ENCODE measurements at regions not wholly inside any gene's neighbourhood (a gene's known extent, or its start where the extent isn't known, plus 50 kb on each side); places are given as distances from the start of the nearest gene placed in this dataset.

DNA sequence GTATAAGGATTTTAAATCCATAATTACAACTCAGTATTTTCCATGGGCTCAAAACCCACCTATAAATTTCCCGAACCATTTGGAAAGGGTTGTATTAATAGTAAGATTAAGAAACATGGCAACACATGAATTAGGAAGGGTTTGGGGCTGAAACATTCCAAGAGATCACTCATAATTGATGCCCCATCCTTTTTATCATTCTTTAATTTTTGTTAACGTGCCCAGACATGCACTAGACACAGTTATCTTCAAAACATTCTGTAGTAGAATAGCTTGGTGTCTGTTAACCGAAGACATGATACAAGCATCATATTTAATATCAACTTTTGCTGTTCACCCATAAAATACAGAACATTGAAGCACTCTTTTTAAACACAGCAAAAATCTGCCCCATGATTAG lies 106.8 kb upstream of the FRMD6 start:
- no peak for DNase-seq

DNA sequence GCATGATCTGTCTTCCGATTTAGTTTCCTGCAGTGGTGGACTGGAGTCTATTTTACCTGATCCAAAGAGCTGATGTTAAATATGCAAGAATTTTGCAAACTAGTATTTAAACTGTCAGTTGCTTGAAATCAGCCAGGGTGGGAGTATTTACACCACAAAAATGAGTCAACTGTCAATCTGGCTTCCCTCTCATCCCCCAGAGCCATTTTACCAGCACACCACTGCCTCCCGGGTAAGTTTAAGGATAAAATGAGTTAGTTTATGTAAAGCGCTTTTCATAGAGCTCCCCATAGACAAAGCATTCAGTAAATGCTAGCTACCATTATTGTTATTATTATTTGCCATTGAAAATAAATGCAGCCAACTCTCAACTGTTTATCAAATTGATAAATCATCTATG lies 106.3 kb upstream of the FRMD6 start:
- DNase-seq, result no peak

DNA sequence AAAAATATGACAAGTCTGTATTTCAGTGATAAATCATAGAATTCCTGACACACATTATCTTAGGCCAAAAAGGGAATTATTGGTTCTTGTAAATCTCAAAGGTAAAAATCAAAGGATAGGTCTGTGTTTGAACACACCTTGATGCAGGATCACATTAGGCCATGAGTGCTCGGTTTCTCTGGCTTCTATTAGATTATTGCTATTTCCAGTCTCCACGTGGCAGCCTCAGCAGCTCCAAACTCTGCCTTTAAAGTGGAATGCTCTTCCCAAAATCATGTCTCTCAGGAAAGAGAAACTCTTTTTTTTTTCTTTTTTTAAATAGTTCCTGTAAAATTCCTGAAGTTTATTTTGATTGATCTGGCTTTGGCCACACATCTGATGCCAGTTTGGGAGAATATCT lies 105.6 kb upstream of the FRMD6 start:
- DNase-seq, result no peak

DNA sequence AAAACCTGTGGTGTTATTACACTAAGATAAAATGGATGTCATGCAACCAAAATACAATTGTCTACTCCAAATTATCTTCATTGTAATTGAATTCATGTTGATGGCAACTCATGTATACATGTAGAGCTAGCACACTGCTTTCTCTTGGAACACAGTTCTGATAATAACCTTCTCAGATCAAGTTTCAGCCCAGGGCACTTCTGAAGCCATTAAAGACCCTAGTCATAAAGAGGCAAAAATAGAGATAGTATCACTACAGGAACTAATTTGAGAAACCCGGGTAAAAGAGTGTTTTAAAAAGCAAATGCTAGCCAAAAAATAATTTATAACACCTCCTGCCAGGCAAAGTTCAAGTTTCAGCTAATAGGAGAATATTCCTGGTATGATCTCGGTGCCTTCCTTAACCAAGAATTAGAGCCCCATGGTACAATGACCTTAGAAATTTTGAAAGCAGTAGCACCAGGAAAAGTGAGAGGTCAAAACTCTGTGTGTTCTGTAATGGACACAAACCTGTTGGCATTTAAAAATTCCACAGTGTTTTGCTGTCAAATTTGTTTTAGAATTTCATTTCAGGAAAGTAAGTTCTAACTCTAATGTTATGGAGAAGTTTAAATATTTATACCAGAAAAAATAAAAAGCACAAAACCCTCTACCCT lies 105.0 kb upstream of the FRMD6 start:
- no peak for DNase-seq

DNA sequence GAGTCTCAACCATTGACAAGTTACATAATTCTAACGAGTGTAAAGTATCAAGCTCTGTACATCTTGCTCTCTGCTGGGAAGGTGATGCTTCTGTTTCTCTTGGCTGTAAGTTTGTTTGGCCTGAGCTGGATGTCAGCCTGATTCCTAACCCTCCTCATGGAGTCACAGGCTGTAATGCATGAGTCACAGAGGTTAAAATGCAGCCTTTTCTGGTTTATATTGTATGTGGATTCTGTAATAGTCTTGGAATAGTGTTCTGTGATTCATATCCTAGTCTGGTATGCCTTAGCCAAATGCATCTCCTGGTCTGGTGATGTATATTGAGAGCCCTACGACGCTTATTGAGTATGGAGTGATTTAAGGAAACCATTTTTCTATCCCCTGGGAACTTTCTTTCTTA lies 104.5 kb upstream of the FRMD6 start:
- no peak for DNase-seq

DNA sequence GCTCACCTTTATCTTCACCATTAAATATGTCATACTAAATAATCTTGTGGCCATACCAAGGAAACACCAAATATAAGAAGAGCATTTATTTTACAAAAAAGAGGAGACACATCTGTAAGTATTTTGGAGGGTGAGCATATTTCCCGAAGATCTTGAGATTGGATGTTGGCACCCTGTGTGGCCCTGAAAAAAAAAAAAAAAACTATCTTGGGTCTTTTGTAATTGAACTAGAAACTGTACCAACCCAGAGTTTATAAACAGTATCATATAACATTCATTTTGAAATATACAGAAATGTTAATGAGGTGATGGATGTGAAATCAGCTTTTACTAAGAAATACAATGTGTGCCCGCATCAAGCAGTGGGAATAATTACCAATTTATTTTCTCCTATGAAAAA lies 104.0 kb upstream of the FRMD6 start:
- no peak for DNase-seq

DNA sequence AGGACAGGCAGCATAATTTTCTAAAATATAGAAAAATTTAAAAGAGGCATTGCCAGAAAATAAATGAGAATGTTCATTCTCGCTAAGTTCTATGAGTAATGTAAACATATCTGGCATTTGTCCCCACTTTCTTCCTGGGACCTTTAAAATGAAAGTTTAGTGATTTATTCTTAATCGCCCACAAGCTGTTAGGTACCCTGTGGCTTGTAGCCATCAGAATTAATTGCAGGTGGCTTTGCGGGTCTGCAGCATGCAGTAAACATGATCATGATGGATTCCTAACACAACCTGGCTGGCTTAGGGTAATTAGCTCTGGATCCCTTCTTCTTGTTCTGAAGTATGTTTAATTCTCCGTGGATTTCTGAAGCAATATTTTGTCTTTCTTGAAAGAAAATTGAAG lies 103.5 kb upstream of the FRMD6 start:
- DNase-seq, result no peak

DNA sequence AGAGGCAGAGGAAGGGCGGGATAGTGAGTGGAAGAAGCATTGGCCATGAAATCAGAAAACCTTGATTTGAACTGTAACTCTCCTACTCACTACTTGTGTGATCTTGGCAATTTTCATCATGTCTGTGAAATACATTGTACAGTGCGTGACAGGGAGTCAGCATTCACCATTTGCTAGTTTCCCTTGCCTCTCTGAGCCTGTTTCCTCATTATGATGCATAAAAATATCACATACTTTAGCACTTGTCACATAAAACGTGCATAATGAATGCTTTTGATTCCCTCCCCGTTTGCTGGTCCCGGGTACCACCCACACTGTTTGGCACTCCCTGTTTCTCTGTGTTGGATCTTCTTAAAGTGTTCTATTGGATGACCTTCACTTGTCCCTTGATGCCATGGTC lies 101.1 kb upstream of the FRMD6 start:
- DNase-seq, result peak in 1 of 58 donors; percentile 3

DNA sequence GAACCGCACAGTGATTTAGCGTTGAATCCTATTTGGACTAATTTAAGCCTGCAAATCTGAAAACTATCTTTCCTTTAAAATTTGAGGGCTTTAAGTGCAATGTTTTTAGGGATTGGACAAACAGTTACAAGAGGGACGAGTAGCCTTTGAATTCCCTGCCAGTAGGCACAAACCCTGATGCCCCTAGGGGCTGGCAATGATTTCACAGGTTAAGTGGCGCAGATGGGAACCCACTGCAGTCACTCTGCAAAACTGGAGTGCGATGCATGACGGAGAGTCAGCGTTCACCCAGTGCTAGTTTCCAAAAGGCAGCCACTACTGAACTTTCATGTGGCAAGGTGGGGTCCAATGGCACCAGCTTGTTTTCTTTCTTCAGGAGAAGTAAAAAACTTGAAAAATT lies 99.4 kb upstream of the FRMD6 start:
- no peak for DNase-seq

DNA sequence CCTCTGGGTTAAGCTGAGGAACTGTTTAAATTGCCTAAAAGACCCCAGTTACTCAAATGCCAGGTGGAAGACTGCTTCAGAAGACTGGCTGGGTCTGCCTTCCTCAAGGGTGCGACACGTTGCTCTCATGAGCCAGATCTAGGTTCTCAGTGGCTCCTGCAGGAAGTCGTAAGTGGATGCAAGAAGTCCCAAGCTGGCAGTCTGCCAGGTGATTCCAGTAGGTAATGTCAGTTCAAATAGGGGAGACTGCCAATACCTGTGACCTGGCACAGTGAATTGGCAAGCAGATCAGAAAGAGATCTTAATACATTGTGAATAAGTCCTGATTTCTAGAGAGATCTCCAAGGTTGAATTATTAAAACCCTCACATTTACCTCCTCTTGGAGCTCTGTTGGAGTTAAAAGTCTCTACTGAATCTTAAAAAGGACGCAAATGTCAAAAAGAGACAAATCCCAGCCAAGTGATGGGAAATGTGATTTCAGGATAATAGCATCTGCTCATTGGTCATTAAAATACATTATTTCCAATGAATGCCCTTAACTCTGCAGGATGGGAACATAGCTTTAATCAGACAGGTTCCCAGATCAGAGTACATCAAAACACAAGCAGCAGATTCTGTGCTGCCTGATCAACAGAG lies 98.8 kb upstream of the FRMD6 start:
- DNase-seq, result no peak

DNA sequence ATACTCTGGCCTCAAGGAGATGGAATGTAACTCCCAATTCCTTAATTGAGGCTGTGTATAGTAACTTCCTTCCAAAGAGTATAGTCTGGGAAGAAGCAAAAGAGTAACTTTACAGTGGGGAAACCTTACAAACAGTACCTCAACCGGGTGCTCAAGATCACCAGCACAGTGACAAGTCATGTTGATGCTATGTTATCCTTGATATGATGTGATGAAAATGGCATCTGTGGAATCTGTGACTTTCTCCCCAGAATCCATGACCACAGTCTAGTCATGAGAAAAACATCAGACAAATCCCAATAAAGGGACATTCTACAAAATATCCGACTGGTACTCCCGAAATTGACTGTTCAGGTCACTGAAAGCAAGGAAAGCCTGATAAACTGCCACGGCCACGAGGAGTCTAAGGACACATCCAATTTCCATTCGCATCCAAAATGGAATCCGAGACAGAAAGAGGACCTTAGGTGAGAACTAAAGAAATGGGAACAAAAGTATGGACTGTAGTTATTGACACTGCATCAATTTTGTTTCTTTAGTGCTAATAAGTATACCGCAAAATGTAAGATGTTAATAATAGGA lies 97.3 kb upstream of the FRMD6 start:
- no peak for DNase-seq

DNA sequence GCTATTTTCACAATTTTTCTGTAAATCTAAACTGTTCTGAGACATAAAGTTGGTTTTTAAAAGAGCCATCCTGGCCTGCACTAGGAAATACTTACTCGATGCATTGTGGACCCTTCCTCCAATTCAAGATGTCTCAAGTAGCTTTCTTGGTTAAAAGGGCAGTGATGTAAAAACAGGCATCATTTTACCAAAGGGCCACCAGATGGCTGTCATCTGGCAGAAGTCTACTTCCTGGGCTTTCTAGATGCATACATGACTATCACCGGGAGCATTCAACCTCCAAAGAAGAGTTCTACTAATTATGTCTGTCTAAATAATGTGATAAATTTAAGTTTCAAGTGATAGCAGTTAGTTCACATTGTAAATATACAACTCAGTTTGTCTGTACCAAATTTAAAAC lies 96.8 kb upstream of the FRMD6 start:
- no peak for DNase-seq

DNA sequence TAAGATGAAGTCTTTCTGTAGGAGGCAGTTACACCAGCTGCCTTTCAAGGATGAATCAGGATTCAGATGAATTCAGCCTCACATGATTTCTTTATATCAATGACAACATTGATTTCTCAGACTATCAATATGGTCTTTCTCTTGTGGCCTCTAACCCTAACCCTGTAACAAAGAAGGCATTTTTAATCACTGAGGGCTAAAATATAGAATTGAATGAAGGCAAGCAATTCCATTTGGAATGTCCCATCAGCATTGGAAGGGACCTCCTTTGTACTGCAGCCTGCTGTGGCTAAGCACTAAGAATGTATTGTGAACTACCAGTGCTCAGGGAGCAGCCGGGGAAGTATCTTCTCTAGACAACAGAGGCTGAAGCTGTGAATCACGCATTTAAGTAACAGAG lies 90.6 kb upstream of the FRMD6 start:
- peak in 1 of 58 donors; percentile 3 for DNase-seq

DNA sequence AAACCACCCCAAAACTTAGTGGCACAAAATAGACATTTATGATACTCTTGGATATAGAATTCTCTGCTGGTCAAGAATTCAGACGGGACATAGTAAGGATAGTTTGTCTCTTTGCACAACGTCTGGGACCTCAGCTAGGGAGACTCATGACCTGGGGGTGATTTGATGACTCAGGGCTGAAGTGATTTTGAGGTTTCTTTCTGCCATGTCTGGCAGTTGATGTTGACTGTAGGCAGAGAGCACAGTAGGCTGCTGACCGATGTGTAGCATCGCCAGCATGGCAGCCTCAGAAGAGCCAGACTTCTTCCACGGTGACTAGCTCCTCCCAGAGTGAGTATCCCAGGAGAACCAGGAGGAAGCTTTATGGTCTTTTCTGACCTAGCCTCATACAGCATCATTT lies 88.9 kb upstream of the FRMD6 start:
- no peak for DNase-seq

DNA sequence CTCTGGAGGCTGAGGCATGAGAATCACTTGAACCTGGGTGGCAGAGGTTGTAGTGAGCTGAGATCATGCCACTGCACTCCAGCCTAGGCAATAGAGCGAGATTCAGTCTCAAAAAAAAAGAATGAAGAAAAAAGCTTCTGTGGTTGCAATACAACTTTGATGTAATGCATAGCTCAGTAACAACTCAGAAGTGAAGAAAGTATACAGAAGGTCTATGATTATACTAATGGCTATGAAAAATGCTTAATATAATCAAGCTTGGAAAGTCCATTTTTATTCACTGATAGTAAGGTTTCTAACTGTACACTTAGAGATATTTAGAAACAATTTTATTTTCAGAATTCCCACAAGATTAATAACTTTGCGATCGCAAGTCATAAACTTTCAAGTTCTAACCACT lies 88.2 kb upstream of the FRMD6 start:
- DNase-seq, result no peak

DNA sequence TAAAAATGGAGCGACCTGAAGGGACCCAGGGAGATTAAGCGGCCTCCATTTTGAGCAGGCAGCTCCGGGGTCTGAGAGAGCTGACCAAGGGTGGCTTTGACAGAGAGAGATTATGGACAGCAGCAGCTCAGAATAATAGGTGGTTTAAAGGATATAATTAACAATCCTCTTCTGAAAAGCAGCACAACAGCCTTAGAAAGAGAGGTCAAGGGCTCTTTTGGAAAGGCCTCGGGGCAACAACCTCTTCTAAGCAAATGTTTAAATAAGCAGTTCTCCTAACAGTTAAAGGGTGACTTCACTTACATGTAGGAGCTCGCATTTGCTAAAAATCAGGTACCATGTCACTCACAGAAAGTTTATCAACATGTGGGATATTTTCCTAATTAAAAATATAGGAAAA lies 87.2 kb upstream of the FRMD6 start:
- DNase-seq, result no peak

DNA sequence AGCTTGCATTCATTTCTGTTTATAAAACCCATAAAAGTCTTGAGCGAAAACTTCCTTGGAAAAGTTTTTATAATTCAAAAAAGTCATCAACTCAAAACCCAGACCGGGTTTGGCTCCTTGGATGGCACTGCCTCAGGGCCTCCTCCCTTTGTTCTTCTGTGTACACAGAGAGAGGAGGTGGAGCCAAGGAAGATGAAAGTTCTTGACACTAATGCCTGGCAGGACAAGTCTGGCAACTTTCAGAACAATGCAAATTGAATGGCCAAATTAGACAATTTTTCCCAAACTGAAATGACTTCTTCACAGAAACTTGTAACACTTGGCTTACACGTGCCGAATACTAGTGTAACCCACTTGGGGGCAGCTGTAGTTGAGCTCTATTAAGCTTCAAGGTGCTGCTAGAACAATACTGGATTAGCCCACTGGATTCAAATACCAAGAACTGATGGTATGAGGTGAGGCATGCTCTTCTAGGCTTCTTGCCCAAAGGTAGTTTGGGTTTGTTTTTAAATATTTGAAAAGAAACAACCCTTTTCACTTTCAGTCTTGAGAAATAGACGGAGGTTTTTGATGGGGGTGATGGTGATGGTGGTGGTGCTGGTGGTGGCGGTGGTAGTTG lies 86.6 kb upstream of the FRMD6 start:
- no peak for DNase-seq

DNA sequence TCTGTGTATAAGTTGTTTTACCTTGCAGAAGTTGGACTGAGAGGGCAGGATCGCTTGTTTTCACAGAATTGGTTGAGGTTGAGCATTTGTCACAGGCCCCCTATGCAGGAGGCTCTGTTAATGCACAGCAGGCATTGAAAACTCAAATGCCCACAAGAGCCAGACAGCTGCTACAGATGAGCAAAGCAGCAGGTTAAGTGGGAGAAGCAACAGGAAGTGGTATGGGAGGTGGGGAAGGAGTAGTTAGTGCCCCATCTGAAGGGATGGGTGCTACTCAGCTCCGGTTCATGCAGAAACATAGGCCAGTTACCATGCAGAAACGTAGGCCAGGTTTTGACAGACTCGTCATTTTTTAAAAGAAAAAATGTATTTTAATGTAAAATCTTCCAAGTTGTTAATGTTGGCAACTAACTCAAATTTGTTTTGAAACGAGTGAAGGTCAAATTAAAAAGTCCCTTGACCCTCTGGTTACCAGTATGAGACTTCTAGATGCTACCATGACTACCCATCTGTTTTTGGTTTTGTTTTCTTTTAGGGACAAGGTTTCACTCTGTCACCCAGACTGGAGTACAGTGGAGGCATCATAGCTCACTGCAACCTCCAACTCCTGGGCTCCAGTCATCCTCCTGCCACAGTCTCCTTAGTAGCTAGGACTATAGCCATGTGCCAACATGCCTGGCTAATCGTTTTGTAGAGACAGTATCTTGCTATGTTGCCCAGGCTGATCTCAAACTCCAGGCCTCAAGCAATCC lies 84.7 kb upstream of the FRMD6 start:
- DNase-seq, result no peak

DNA sequence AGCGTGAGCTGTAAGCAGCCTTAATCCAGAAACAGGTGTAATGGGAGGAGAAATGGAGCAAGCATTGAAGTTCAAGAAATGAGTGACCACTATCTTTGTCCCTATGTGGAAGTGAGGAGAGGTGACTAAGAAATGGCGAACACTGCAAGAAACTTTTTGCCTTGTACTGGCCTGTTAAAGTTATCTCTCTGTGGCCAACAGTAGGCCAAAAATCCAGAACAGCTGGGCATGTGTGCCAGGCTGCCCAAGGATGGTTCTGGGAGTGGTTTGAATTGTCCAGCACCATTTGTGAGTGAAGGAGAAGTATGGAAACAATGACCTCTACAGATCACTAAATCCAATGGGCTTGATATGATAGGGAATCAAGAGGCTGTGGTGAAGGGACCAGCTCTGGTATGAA lies 83.3 kb upstream of the FRMD6 start:
- DNase-seq, result no peak

DNA sequence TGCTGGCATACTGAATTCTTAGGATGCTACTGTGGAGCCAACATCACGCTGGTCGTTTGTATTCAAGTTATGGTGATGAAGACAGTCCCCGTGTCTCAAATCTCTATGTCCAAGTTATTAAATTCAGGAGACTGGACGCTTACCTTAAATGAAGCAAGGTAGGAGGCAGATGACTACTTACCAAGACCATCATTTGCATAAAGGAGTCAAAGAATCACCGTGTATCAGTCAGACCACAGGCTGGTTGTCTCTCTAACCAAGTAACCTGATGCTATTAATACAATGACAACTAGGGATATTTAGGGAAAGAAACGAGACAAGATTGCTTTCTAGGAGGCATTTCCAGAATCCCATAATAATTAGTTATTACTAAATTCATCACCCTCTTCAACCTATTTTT lies 78.1 kb upstream of the FRMD6 start:
- DNase-seq, result no peak

DNA sequence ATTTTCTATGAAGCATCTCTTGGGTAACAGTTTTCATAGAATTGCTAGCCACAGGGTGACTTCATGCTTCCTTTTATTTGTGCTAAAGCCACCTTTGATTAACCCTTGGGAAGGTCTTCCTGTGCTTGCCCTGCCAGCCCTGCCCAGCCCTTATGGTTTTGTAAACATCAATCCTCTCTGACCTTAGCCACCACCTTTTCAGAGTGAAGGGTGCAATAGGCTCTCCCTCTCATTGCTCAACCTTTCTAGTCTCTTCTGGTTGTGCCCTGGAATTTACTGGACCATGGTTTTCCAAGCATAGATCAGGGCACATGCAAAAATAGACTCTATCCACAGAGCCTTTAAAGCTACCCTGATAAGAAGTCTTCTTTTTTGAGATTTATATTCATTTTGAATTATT lies 77.7 kb upstream of the FRMD6 start:
- DNase-seq, result no peak
